GM19238 (cell line): ENCODE measurements at regions not wholly inside any gene's neighbourhood (a gene's known extent, or its start where the extent isn't known, plus 50 kb on each side); places are given as distances from the start of the nearest gene placed in this dataset.
"Not testable (repeated sequence)": the region's sequence is repeated elsewhere in the genome, so short reads cannot be mapped to it uniquely, and the experiment has no call there.

ENCODE experiments used
- DNase-seq: peaks from one replicate; pipeline ENCODE4 v3.0.0; 2011; ENCODE audit warnings: low spot score; ENCODE audit not compliant: insufficient read length

DNA sequence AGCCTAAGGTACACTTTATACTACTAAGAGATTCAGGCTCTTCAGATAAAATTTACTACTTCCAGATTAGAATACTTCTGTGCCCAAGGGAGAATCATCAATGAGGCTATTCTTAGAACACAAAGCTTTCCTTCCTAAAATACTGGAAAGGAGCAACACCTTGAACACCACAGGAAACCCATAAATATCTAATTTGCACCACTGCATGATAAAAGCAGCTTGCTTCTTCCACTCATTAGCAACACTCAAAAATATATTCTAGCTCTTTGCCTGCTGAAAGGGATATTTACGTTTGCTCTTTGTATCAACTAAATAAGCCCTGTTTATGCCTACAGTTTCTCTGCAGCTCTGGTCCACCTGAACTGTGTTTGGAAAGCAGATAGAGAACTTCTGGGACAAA, 284.3 kb downstream of the RWDD3 start:
- DNase-seq: no peak

DNA sequence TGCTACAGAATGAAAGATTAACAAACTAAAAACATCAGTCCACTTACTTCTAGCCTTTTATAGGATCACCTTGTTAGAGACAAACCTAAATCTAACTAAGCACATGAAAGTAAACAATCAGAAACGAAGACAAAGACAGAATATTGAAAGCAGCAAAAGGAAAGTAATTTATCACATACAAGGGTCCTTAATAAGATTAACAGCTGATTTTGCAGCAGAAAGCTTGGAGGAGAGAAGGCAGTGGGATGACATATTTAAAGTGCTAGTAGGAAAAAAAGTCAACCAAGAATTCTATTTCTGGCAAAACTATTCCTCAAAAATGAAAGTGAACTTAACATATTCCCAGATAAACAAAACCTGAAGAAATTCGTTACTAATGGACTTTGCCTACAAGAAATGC, 286.4 kb downstream of the RWDD3 start:
- DNase-seq: no peak

DNA sequence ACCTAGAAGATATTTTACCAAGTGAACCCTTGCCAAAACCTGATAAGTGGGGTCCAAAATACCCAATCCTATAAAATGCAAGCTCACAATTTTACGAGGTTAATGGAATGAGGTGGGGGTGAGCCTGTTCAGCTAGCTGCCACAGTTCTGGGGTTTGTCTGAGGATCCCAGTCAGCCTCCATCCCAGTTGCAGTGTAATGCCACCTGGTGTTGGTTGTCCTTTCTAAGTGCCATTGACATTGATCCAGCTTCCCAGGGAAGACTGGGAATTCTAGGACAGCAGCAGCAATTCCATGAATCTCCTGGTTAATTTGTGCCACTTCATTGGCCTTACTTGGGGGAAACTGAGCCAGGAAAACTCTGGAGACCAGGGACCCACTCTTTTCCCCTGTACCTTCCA, 298.3 kb downstream of the RWDD3 start:
- DNase-seq: no peak

DNA sequence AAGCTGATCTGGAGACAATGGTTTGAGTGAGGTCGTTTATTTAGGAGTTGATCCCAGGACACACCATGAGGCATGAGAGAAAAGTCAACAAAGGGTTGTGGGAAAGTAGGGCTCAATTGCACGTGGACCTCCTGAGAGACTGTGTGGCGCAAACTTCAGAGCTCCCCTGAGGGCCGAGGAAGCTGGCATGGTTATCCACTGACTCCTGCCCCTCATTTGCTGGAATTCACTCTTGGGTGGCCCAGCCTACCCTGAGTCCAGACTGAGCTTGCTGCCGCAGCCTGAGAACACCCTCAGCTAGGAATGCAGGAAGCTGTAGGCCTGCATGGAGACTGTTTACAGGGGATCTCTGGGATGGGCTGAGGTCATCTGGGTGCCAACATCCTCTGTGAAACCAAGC, 301.0 kb downstream of the RWDD3 start:
- DNase-seq: no peak

DNA sequence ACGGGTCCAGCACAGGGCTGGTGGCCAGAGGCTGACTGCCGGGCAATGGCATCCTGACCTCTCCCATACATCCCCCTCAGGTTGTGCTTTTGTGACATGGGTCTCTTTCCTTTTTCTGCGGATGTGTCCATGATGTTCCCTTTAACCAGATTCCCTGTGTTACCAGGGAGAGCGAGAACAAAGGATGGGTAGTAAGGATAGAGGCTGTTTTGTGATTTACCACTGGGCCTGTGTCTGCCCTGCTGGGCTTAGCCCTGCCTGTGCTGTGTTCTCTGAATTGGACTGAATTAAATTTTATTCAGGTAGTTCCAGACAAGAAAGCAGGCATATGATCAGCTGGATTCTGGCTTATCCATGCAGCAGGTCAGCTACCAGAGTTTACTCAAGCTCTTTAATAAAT, 301.6 kb downstream of the RWDD3 start:
- no peak for DNase-seq

DNA sequence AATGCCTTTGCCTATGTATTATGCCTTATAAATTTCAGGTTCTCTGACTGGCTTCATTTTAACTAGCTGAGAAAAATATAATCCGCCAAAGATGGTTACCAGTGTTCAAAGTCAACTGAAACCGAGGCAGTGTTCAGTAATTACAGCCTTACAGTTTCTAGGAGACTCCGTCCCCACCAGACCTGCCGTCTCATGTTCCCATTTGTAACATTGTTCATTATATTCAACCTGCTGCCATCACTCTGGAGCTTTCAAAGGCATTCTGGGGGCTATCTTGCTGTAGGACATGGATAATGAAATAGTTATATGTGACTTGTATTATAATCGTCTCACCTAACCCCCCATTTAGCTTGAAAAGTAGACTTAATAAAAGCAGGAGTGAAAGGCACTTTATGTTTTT, 302.5 kb downstream of the RWDD3 start:
- no peak for DNase-seq

DNA sequence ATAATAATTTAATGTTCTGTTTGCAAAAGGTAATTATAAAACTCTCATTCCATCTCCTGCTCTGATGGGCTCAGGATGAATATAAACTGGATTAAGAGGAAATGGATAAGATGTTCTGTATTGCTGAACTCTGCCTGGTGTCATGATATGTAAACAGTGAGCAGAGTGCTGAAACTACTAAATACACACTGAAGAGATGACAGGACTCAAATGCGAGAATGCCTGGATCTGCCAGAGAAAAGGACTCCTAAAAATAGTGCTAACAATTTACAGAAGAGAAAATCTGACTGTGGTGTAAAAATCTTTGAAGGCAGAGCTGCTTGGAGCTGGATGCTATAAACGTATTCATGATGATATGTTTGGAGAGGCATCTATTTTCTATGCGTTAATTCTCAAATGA, 303.2 kb downstream of the RWDD3 start:
- no peak for DNase-seq

DNA sequence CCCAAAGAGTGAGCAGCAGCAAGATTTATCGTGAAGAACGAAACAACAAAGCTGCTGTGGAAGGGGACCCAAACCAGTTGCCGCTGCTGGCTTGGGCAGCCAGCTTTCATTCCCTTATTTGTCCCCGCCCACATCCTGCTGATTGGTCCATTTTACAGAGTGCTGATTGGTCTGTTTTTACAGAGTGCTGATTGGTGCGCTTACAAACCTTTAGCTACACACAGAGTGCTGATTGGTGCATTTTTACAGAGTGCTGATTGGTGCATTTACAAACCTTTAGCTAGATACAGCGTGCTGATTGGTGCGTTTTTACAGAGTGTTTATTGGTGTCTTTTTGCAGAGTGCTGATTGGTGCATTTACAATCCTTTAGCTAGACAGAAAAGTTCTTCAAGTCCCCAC, 304.2 kb downstream of the RWDD3 start:
- DNase-seq: not testable (repeated sequence)

DNA sequence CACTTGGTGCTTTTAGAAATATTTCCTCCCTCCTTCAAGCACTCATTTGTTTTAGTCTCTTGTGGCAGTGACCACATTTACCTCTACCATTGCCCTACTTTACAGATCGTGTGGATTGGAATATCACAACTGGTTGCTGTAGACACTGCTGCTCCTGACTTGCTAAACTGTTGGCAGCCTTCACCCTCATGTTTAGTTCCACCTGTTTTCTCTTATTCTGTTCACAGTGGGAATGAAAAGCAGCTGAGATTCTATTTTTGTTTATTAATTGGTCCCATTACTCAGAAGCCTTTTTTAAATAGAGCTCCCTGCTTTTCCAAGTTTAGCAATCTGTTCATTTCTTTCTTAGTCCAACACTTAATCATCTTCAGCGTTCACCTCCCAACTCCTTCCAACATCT, 308.9 kb downstream of the RWDD3 start:
- DNase-seq: no peak

DNA sequence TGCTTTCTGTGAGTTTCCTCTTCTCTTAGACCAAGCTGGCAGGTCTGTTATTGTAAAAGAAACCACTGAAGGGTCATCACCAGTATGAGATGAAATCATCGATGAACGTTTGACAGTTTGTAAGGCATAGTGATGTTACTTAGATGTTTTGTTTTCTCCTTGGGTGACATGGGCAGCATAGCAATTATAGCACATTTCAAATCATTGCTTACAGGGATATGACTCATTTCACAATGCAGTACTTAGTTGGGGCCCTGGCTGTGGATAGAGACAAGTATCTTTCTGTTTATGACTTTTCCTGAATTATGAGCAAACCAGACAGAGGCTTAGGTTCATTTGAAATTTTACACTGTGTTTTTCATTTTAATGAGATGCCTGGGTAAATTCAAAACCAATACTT, 313.0 kb downstream of the RWDD3 start:
- DNase-seq: no peak

DNA sequence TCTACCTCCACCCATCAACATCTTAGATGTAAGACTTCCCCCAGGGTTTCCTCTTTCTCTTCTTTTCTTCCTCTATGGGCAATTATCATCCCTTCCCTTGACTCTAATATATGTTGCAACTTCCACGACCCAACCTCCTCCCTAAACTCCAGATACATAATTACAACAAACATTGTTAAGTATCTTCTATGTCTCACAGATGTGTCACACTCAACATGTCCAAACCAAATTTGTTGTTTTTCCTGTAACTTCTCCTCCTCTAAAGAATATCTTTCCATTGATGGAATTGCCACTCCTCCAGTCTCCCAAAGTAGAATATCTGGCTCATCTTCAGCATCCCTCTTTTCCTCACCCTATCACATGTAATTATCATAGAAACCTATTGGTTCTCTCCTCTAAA, 314.2 kb downstream of the RWDD3 start:
- no peak for DNase-seq

DNA sequence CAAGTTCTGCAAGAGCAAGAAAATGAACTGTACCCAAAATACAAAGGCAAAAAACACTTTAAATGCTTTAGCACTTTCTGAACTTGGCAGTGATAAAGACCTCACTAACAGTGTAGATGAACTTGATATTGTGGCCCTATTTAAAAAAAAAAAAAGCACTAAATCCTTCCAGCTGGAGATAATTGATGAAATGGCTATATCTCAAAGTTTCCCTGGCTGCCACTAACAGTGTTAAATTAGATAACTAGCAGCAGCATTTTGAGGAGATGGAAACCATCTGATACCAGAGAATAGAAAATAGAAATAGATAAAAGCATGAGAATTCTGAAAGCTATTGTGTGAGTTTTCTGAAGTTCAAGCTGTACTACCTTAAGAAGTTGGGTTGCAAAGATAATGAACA, 317.2 kb downstream of the RWDD3 start:
- DNase-seq: no peak

DNA sequence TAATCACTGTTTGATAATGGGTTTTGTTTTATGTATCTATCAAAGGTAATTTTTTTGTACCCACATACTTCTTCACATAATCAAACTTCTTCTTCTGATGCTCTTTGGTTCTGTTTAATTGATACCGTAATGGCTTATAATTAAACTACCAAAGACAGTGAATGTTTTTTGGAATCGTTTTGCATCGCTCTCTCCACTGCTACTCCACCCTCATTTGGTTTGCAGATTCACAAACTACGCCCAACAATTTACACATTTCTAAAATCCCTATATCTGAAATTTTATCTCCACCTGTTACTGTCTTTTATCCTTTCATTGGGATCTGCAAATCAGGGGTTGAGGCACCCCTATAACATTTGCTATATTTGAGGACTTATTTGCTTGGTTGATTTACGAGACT, 319.6 kb downstream of the RWDD3 start:
- no peak for DNase-seq

DNA sequence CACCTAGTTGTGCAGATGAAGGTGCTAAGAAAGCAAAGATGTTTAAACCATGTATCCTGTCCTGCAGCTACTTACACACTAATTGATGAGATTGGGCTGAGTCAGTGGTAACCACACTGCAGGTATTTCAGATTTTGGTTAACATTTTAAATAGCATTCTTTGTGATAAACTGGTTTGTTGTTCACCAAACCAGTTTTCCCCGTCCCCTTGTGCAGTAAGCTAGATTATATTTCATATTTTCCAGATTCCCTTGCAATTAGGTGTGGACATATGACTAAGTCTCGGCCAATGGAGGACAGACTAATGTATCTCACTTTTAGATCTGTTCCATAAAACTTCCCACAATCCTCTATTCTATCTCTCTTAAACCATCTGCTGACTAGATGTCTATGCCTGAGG, 320.4 kb downstream of the RWDD3 start:
- no peak for DNase-seq

DNA sequence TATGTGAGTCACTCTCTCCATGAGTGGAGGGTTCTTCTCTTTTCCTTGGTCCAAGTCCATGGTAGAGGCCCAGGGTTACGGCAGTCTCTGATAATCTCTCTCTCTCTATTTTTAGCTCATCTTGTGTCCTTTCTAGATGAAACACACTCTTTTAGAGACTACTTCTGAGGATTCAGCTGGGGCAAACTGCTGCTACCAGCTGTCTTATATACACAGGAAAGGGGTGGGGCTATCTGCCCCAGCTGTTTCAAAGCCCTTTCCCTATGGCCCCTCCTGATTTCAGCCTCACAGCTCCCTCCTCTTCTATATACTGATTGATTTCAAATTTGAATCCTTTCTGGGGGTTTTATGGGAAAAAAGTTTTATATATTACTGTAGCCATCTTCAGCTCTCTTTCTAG, 324.8 kb downstream of the RWDD3 start:
- no peak for DNase-seq

DNA sequence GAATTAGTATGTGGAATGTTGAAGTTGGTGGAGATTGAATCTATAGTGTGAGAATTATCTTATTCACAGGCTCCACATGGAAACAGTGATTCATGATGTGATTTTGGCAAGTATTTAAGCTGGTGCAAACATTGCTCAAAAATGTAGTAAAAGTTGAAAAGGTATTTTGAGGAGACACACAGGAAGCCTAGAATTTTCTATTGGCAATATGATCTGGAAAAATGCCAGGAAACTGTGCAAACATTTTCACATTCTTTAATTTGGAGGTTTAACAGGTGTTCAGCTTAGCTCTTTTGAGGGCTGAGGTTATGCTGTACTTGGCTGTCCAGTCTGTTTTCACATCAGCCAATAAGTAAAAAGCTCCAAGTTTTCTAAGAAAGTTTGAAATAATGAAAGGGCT, 327.3 kb downstream of the RWDD3 start:
- no peak for DNase-seq

DNA sequence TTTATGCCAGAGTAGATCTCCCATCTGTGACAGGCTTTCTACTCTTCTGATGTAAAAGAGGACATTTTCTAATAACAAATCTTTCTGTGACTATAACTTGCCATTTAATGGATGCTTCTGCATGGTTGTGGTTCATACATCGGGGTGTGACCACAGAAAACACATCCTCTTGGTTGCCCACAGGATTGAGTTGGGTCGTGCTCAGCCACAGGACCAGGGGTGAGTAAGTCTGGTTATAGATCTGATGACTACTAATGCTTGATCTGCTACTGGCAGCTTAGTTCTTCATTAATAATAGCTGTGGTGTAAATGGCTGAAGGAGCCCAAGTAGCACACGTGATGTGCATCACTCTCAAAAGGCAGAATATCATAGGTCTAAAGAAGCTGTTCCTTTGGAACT, 328.2 kb downstream of the RWDD3 start:
- DNase-seq: no peak

DNA sequence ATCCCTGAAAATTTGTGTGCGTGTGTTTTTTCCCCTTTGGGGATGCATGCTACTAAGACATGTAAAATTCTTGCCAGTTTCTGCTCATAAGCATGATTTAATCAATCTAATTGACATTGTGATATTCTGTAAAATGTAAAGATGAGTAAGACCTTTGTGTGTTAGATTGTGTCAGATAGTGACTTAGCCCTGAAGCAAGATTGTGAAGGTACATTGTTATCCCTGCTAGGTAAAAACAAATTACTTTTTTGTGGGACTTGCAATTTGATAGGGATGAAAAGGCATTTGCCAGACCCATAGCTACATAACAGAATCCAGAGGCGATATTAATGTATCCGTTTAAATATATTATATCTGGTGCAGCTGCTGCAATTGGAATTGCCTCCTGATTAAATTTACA, 338.0 kb downstream of the RWDD3 start:
- DNase-seq: no peak

DNA sequence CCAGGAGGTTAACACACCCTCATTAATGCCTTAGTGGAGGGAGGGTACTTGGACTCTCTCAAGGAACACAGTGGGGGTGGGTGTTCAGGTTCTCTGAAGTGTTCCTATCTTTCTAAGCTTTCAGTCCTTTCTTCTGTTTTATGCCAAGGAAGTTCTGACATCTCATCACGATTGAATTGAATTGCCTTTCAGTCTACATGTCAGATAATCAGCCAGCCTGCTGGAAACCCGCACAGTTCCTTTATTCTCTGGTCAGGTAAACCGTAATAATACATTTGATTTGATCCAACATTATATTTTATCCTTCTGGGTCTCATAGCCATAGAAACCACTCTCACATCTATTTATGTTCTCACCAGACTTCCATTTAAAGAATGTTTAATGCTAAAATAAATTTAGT, 339.0 kb downstream of the RWDD3 start:
- DNase-seq: no peak

DNA sequence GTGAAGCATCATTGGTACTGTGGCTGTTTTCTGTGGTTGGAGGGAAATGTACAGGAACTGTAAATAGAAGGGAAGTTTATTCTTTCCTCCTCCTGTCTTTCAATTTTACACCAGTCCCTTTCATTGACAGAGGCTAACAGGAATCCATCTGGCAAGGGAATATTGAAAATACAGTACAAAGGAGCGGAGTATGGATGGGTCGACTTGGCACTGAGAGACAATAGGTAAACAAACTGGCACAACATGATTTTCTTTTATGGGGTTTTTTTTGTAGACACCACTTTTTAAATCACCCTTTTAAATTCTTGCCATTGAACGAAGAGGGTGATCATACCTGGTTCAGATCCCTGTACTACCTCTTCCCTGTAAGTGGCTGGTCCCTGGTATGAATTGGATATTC, 341.3 kb downstream of the RWDD3 start:
- DNase-seq: no peak

DNA sequence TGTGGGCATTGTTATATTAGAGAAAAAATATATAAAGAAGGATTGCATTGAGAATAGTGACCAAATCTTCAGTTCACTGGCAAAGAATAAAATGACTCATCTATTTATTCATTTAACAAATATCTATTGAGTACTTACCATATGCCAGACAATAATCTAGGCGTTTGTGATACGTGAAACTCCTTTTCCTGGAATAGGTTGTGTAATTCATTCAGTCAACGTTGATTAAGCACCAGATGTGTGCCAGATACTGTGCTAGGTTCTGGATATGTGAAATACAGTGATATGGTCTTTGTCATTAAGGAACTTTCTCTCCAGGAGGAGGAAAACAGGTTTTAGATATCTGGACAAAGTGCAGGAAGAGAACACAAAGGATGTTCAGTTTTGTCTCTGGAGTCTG, 344.5 kb downstream of the RWDD3 start:
- DNase-seq: no peak

DNA sequence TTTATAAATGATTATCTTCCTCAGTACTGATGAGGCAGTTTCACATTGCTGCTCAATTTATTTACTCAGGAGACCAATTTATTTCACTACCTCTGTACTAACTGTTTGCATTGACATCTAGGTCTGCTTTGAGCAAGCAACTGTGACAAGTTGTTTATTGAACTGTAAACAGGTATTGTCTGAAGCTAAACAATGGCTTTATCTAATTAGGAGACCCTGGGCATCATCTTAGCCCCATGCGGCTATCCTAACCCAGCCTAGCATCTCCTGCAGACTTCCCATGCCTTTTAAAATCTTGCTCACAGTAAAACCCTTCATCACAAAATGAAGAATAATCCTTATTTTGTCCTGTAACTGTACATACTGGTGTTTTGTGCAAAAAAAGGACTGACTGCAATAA, 348.2 kb downstream of the RWDD3 start:
- DNase-seq: no peak

DNA sequence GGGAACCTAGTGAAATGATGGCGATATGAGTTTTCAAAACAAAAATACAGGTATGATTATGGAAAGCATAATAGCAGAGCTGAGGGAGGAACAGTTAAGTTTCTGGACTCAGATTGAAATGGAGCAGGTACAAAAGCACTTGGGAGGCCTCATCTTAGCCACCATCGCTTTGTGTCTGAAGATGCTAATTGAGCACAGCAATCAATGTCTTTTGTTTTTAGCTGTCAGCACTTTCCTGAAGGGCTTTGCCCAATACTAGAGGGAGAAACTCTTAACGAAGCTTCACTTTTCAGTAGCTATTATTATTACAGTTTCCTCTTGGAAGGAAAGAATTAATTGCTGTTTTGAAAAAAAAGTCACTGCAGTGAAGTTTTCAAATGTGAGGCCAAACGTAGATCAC, 348.7 kb downstream of the RWDD3 start:
- no peak for DNase-seq

DNA sequence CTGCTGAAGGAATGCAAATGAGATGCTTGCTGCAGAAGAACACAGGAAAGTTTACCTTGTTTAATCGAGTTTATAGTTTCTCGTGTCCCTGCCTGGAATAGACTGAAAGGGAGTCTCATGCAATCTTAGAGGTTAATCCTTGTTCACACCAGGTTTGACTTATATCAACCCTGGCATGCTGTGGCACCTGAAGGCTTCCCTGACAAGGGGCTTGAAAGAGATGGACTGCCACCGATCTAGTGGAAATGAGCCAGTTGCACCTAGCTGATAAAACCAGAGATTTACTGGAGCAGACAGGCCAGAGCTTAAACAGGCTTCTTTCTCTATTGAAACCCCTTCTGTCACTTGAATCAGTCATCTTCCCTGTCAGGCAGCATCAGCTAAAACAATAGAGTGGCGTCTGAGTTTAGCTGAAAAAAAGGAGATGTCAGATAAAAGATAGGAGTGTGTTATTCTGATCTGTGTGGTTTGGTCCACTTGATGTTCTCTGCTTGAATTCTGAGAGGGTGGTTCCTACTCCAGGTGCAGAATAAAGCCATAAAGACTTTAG, 349.7 kb downstream of the RWDD3 start:
- no peak for DNase-seq
